Peyer's patch (tissue), 4 donors: ENCODE measurements at regions not wholly inside any gene's neighbourhood (a gene's known extent, or its start where the extent isn't known, plus 50 kb on each side); places are given as distances from the start of the nearest gene placed in this dataset.
"Not testable (repeated sequence)": the region's sequence is repeated elsewhere in the genome, so short reads cannot be mapped to it uniquely, and the experiment has no call there.

ENCODE experiments used
- DNase-seq, 3 donors: peaks; one replicate each; pipeline ENCODE4 v3.0.0-alpha.2; 2017 to 2019
- H3K27ac ChIP-seq, 4 donors: fragments of 200-600 bp; sonication (generic); one replicate each; pipeline ENCODE4 v1.5.1; 2016 to 2019
- H3K27me3 ChIP-seq, 2 donors: fragments of 200-600 bp; sonication (generic); one replicate each; pipeline ENCODE4 v1.5.1; 2019
- H3K36me3 ChIP-seq, 3 donors: fragments of 200-600 bp; sonication (generic); one replicate each; pipeline ENCODE4 v1.5.1; 2016 to 2019
- H3K4me1 ChIP-seq, 4 donors: fragments of 200-600 bp; sonication (generic); one replicate each; pipeline ENCODE4 v1.5.1; 2016 to 2019
- H3K4me3 ChIP-seq, 4 donors: fragments of 200-600 bp; sonication (generic); 1 replicate in 3 of 4; 2 replicates in 1 of 4; pipeline ENCODE4 v1.5.1; 2016 to 2019; ENCODE audit warnings: mild to moderate bottlenecking in 1 of 4
- H3K9me3 ChIP-seq, 4 donors: fragments of 200-600 bp; sonication (generic); one replicate each; pipeline ENCODE4 v1.5.1; 2016 to 2019; ENCODE audit warnings: mild to moderate bottlenecking in 1 of 4
- CTCF ChIP-seq, 6 experiments: fragments of 450-650 bp in 4 of 6; fragments of 200-600 bp in 2 of 6; sonication (generic) in 1 of 6; IDR thresholded peaks; one replicate each; pipeline ENCODE4 v1.5.1; 2017 to 2019; ENCODE audit warnings: antibody characterized with exemption in 6 of 6, mild to moderate bottlenecking in 3 of 6, moderate library complexity in 1 of 6
- POLR2A ChIP-seq, 2 donors: fragments of 450-650 bp; IDR thresholded peaks; one replicate each; pipeline ENCODE4 v1.5.1; 2017; ENCODE audit warnings: antibody characterized with exemption in 2 of 2, mild to moderate bottlenecking in 2 of 2, moderate library complexity in 2 of 2

DNA sequence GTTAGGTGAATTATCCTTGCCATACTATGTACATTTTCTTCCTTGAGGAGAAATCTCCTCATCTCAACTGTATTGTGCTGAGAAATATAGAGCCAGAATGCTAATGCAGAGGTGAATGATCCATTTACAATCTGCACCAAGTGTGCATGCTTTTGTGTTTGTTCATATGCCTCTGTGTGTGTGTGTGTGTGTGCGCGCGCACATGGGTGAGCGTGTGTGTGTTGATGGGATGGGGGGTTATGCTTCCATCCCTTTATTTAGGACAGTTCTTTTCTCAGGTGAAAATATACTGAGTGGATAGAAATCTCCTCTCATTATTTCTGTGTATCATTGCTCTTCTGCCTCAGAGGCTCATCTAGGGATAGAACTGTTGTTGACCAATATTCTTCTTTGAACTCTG lies 626.1 kb downstream of the MCTP2 start:
- Histone ChIP-seq H3K4me1 (no peaks in the 10 kb centered on the region), H3K36me3 (no peaks in the 10 kb centered on the region), H3K9me3 (no peaks in the 10 kb centered on the region), H3K27ac (no peak overlapping the region), H3K27me3 (no peaks in the 10 kb centered on the region), H3K4me3 (no peak overlapping the region)
- TF ChIP-seq CTCF (IDR thresholded peaks at IDR 0.05) (no peak), POLR2A (IDR thresholded peaks at IDR 0.05) (no peak)
- no peak for DNase-seq

GRCh38 chr15:94858011-94858410 lies 626.6 kb downstream of the MCTP2 start:
- H3K4me1 ChIP-seq: no peaks in the 10 kb centered on the region
- H3K4me3 ChIP-seq: no peak overlapping the region
- DNase-seq: no peak
- H3K36me3 ChIP-seq: no peaks in the 10 kb centered on the region
- no peak overlapping the region for H3K27ac ChIP-seq
- H3K9me3 ChIP-seq: no peaks in the 10 kb centered on the region
- no peak for TF ChIP-seq CTCF (IDR thresholded peaks at IDR 0.05)
- TF ChIP-seq POLR2A (IDR thresholded peaks at IDR 0.05): no peak
- H3K27me3 ChIP-seq: no peaks in the 10 kb centered on the region

GRCh38 chr15:94858449-94858848 lies 627.1 kb downstream of the MCTP2 start:
- H3K4me1 ChIP-seq: no peaks in the 10 kb centered on the region
- H3K9me3 ChIP-seq: no peaks in the 10 kb centered on the region
- no peaks in the 10 kb centered on the region for H3K36me3 ChIP-seq
- DNase-seq: no peak
- no peak overlapping the region for H3K27ac ChIP-seq
- no peak overlapping the region for H3K4me3 ChIP-seq
- no peak for TF ChIP-seq POLR2A (IDR thresholded peaks at IDR 0.05)
- TF ChIP-seq CTCF (IDR thresholded peaks at IDR 0.05): no peak
- no peaks in the 10 kb centered on the region for H3K27me3 ChIP-seq

DNA sequence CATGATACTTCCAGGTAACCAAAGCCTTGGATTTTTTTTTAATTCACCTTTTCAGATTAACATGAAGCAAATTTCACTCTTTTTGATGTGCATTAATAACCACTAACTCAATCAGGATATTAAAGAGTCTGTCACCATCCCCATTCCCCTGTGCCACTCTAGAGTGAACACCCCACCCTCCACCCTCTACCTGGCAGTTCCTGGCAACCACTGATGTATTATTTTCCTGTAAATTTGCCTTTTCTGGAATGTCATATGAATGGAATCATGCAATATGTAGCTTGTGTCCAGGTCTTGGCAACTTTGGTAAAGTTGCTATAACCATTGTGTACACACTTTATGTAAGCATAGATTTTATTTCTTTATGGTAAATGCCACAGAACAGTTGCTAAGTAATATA lies 627.6 kb downstream of the MCTP2 start:
- no peak for TF ChIP-seq POLR2A (IDR thresholded peaks at IDR 0.05)
- no peak for TF ChIP-seq CTCF (IDR thresholded peaks at IDR 0.05)
- Histone ChIP-seq H3K4me1 (no peaks in the 10 kb centered on the region), H3K4me3 (no peak overlapping the region), H3K36me3 (no peaks in the 10 kb centered on the region), H3K27ac (no peak overlapping the region), H3K9me3 (no peaks in the 10 kb centered on the region), H3K27me3 (no peaks in the 10 kb centered on the region)
- no peak for DNase-seq

DNA sequence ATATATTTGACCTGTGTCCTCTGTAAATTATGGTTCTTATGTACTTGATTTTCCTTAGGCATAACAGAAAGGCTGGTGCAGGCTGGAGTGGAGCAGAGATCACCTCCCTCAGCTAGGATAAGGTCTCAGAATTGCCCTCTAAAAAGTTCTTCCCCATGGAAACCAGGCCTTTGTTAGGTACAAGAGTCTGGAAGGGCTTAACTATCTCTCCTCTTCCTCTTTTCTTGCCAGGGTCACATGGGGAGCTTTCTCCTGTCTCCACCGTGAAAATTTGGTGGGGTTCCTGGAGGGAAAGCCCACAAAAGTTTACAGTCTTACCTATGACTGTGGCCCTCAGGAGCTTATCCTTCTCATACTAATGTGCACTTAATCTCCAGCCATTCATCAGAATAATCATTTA lies 633.2 kb downstream of the MCTP2 start:
- TF ChIP-seq CTCF (IDR thresholded peaks at IDR 0.05) (no peak), POLR2A (IDR thresholded peaks at IDR 0.05) (no peak)
- H3K36me3 ChIP-seq: no peaks in the 10 kb centered on the region
- H3K4me1 ChIP-seq: no peaks in the 10 kb centered on the region
- no peaks in the 10 kb centered on the region for H3K27me3 ChIP-seq
- DNase-seq: no peak
- no peak overlapping the region for H3K4me3 ChIP-seq
- H3K27ac ChIP-seq: no peak overlapping the region
- no peaks in the 10 kb centered on the region for H3K9me3 ChIP-seq

DNA sequence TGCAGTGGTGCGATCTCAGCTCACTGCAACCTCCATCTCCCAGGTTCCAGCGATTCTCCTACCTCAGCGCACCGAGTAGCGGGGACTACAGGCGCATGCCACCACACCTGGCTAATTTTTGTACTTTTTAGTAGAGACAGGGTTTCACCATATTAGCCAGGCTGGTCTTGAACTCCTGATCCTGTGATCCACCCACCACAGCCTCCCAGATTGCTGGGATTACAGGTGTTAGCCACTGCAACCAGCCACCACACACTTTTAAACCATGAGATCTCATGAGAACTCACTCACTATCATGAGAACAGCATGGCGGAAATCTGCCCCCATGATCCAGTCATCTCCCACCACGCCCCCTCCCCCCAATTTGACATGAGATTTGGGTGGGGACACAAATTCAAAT lies 636.9 kb downstream of the MCTP2 start:
- not testable (repeated sequence) for H3K4me1 ChIP-seq, H3K4me3 ChIP-seq, H3K36me3 ChIP-seq, H3K27ac ChIP-seq, H3K9me3 ChIP-seq, H3K27me3 ChIP-seq, DNase-seq
